ENCODE measurements at regions not wholly inside any gene's neighbourhood (a gene's known extent, or its start where the extent isn't known, plus 50 kb on each side); places are given as distances from the start of the nearest gene placed in this dataset.

DNA sequence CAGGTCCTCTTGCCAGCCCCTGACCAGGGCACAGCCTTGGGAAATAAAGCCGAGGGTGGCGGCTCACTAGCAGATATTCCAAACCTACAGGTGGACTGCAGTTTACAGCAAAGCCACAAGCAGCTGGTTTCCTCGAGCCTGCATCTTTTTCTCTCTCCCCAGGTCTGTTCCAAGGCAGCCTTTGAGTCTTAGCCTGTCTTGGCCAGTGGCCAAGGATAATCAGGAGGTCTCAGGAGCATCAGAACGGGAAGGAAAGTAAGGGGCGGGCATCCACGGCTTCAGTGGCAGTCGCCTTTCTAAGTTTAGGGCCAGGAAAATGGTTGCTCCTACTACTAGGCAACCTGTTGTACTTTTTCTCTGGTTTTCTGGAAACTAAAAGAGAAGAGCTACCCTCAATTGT lies 219.7 kb upstream of the ZMIZ1 start:
- H3K36me3 ChIP-seq, result no peaks in the 10 kb centered on the region
- FAIRE-seq, result no peak
- H3K27ac ChIP-seq, result no peak overlapping the region
- no peaks in the 10 kb centered on the region for H3K9me3 ChIP-seq
- TF ChIP-seq, protein P1, sequence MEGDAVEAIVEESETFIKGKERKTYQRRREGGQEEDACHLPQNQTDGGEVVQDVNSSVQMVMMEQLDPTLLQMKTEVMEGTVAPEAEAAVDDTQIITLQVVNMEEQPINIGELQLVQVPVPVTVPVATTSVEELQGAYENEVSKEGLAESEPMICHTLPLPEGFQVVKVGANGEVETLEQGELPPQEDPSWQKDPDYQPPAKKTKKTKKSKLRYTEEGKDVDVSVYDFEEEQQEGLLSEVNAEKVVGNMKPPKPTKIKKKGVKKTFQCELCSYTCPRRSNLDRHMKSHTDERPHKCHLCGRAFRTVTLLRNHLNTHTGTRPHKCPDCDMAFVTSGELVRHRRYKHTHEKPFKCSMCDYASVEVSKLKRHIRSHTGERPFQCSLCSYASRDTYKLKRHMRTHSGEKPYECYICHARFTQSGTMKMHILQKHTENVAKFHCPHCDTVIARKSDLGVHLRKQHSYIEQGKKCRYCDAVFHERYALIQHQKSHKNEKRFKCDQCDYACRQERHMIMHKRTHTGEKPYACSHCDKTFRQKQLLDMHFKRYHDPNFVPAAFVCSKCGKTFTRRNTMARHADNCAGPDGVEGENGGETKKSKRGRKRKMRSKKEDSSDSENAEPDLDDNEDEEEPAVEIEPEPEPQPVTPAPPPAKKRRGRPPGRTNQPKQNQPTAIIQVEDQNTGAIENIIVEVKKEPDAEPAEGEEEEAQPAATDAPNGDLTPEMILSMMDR (IDR thresholded peaks at IDR 0.05), result no peak
- WGBS, 2 donors, result 73 to 79% methylated on average over 7 of the region's 7 CpGs
- H3K4me3 ChIP-seq, result no peak overlapping the region
- intact Hi-C loops (cut with DNase I), result no loop called here
- no peak for DNase-seq
- H3K27me3 ChIP-seq, result no peaks in the 10 kb centered on the region
- H3K4me1 ChIP-seq, result no peaks in the 10 kb centered on the region
- no peak for ATAC-seq

DNA sequence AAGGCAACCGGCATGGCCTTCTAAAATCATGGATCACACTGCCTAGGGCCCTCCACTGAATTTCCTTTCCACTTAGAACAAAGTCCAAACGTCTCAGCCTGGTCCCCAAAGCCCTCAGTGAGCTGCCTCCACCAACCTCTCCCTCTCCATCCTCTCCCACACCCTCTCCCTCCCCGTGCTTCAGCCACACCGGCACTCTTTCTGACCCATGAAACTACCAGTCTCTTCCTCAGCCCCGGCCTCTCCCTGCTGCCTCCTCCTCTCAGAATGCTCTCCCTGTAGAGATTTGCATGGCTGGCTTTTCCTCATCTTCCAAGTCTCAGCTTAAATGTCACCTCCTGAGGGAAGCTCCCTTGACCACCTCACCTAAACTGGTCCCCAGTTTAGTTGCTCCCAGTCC lies 219.0 kb upstream of the ZMIZ1 start:
- Histone ChIP-seq H3K27me3 (no peaks in the 10 kb centered on the region), H3K9me3 (no peaks in the 10 kb centered on the region), H3K4me3 (no peak overlapping the region), H3K36me3 (no peaks in the 10 kb centered on the region), H3K4me1 (no peaks in the 10 kb centered on the region), H3K27ac (no peak overlapping the region)
- DNase-seq (no peak), FAIRE-seq (no peak), ATAC-seq (no peak)
- intact Hi-C loops (cut with DNase I), result no loop called here
- TF ChIP-seq, protein P1 (IDR thresholded peaks at IDR 0.05), result no peak
- 85 to 86% methylated on average over 5 of the region's 5 CpGs for WGBS, 2 donors

DNA sequence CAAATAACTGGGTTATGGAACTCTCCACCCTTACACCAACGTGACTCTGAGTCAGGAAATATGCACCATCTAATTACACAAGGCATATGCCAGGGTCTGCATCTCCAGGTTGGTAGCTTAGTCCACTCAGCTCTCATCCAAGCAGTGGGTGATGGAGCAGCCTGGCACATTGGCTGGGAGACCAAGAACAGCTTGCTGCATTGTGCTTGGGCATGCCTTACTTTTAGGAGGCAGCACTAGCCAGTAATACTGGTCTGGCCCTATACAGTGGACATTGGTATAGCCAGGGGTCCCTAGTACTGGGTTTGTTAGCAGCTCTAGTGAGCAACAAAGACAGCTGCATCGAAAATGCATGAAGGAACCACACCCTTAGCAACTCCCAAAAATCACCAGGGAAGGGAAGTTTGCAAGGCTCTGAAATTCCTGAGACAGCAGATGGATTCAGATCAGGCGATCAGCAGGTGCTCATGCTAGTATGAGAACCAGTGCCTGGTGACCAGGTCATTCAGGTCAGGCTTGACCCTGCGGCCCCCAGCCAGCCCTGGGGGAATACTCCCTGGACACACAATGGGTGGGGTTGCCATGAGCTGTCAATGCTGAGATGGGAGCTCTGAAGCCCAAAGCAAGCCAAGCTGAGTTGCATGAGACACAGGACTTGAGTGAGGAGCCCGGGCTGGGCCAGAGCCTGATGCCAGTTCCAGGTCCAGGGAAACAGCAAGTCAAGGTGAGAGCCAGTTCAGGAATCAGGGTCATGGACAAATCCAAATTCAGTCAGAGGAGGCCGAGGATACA lies 217.9 kb upstream of the ZMIZ1 start:
- Histone ChIP-seq H3K4me1 (no peaks in the 10 kb centered on the region), H3K27ac (no peak overlapping the region), H3K9me3 (no peaks in the 10 kb centered on the region), H3K27me3 (no peaks in the 10 kb centered on the region), H3K4me3 (no peak overlapping the region), H3K36me3 (no peaks in the 10 kb centered on the region)
- intact Hi-C loops (cut with DNase I), result no loop called here
- WGBS, 2 donors, result 80 to 82% methylated on average over 6 of the region's 6 CpGs
- TF ChIP-seq, protein P1 (IDR thresholded peaks at IDR 0.05), result no peak
- ATAC-seq, result no peak
- FAIRE-seq, result no peak
- DNase-seq, result no peak

DNA sequence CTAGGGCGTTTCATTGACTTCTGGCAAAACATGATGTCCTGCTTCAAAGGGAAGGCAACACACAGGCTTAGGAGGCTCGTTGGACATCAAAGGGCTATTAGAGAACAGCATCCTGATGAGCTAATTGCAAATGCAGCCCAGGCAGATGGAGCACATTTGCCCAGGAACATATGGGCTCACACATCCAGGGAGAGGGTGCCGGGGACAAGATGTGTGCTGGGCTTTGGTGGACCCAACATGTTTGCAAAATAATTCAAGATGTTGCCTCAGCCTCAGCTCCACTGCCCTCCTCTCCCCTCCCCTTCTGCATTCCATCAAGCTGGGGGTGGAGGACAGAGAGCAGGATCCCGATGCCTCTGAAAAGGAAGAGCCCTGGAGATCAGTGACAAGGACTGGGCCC lies 217.1 kb upstream of the ZMIZ1 start:
- Histone ChIP-seq H3K4me3 (no peak overlapping the region), H3K36me3 (no peaks in the 10 kb centered on the region), H3K27ac (no peak overlapping the region), H3K4me1 (no peaks in the 10 kb centered on the region), H3K9me3 (no peaks in the 10 kb centered on the region), H3K27me3 (no peaks in the 10 kb centered on the region)
- intact Hi-C loops (cut with DNase I), result no loop called here
- DNase-seq (no peak), ATAC-seq (no peak), FAIRE-seq (no peak)
- TF ChIP-seq, protein P1 (IDR thresholded peaks at IDR 0.05), result no peak
- 81 to 89% methylated on average over 4 of the region's 4 CpGs for WGBS, 2 donors

DNA sequence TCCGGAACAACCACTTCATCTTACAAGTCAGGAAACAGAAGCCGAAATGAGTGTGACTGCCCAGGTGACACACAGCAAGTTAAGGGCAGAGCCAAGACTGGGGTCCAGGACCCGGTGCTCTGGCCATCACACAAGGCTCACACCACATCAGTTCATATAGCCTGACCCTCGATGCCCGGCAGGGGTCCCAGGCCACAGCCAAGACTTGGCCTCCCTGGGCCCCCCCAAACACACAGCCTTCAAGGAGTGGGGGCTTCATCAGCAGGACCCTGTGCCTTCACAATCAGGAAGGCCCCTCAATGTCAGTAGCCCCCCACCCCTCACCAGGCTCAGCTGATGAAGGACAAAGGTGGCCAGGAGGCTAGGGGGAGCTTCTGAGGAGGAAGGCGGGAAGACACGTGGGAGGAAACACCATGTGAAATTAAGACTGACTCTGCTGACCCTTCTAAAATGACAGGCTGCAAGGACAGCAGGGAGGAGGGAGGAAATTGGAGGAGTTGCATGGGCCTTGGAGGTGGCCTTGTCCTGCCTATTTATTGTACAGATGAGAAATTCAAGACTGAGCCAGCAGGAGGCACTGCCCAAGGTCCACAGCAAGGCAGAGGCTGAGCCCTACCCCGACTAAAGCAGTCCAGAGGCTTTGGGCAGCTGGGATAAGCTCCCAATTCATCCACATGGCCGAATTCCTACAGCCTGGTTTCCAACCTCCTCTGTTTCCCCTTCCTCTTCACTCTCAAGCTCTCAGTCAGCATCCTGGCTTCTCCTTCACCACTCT lies 216.1 kb upstream of the ZMIZ1 start:
- ATAC-seq (peak; percentile 62 to 80 (median 75)), FAIRE-seq (no peak), DNase-seq (peak in 4 of 6 donors; percentile 27 to 61 (median 46))
- Histone ChIP-seq H3K27me3 (no peaks in the 10 kb centered on the region), H3K9me3 (no peaks in the 10 kb centered on the region), H3K27ac (no peak overlapping the region), H3K36me3 (no peaks in the 10 kb centered on the region), H3K4me3 (no peak overlapping the region), H3K4me1 (no peaks in the 10 kb centered on the region)
- WGBS, 2 donors, result 78 to 83% methylated on average over 9 of the region's 9 CpGs
- intact Hi-C loops (cut with DNase I), result no loop called here
- TF ChIP-seq, protein P1 (IDR thresholded peaks at IDR 0.05), result peak; percentile 10 to 18 (median 14)

All from pancreas (tissue), 10 donors.